ENCODE measurements at regions not wholly inside any gene's neighbourhood (a gene's known extent, or its start where the extent isn't known, plus 50 kb on each side); places are given as distances from the start of the nearest gene placed in this dataset.

DNA sequence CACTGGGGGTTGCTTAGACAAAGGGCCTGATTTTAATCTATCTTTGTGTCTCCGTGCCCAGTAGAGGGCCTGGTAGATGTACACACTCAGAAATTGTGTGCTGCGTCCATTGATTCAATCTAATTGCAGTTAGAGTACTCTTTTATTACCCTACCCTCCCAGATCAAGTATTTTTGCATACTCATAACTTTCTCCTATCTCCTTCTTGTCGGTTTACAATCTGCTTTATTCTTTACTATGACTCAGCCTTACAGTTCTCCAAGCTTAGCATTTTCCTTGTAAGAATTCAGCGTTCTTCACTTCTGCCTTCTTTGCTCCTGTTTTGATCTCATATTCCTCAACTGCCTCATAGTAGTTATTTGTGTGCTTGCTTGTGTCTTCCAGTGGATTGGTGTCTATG is 124.5 kb upstream of the ARRDC4 start:
- TF ChIP-seq TCF7 (CRISPR knock-in tag; IDR thresholded peaks at IDR 0.05; ENCODE audit: low read depth): no peak
- TF ChIP-seq, protein P1, sequence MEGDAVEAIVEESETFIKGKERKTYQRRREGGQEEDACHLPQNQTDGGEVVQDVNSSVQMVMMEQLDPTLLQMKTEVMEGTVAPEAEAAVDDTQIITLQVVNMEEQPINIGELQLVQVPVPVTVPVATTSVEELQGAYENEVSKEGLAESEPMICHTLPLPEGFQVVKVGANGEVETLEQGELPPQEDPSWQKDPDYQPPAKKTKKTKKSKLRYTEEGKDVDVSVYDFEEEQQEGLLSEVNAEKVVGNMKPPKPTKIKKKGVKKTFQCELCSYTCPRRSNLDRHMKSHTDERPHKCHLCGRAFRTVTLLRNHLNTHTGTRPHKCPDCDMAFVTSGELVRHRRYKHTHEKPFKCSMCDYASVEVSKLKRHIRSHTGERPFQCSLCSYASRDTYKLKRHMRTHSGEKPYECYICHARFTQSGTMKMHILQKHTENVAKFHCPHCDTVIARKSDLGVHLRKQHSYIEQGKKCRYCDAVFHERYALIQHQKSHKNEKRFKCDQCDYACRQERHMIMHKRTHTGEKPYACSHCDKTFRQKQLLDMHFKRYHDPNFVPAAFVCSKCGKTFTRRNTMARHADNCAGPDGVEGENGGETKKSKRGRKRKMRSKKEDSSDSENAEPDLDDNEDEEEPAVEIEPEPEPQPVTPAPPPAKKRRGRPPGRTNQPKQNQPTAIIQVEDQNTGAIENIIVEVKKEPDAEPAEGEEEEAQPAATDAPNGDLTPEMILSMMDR (IDR thresholded peaks at IDR 0.05): no peak
- TF ChIP-seq, protein P2, sequence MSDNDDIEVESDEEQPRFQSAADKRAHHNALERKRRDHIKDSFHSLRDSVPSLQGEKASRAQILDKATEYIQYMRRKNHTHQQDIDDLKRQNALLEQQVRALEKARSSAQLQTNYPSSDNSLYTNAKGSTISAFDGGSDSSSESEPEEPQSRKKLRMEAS (CRISPR knock-in tag; IDR thresholded peaks at IDR 0.05): no peak
- no peak for TF ChIP-seq TP53 (CRISPR knock-in tag; IDR thresholded peaks at IDR 0.05)
- TF ChIP-seq SMAD4 (CRISPR knock-in tag; IDR thresholded peaks at IDR 0.05): no peak
- no peak for TF ChIP-seq NR1H2 (CRISPR knock-in tag; IDR thresholded peaks at IDR 0.05)
- TF ChIP-seq ATF6 (CRISPR knock-in tag; IDR thresholded peaks at IDR 0.05): no peak
- TF ChIP-seq ARID4B (CRISPR knock-in tag; IDR thresholded peaks at IDR 0.05; ENCODE audit: borderline replicate concordance): no peak

Data from WTC11 (cell line).